DOHH2 (cell line): ENCODE measurements at regions not wholly inside any gene's neighbourhood (a gene's known extent, or its start where the extent isn't known, plus 50 kb on each side); places are given as distances from the start of the nearest gene placed in this dataset.

Experiments used
- H3F3A ChIP-seq: fragments of 200-600 bp; sonication (generic), shearing (Covaris generic); 2 replicates; pipeline ENCODE4 v1.6.0; 2016; ENCODE audit warnings: antibody characterized with exemption, mild to moderate bottlenecking; ENCODE audit not compliant: control insufficient read depth, insufficient read depth
- H3K27ac ChIP-seq: fragments of 200-600 bp; sonication (generic); 2 replicates; pipeline ENCODE4 v1.5.1; 2014; ENCODE audit warnings: low read depth, mild to moderate bottlenecking, low read length, moderate library complexity
- H3K27me3 ChIP-seq: fragments of 200-600 bp; sonication (generic); 2 replicates; pipeline ENCODE4 v1.6.1; 2014; ENCODE audit warnings: mild to moderate bottlenecking, low read length, mixed read lengths; ENCODE audit not compliant: control insufficient read depth
- H3K36me3 ChIP-seq: fragments of 200-600 bp; sonication (generic); 2 replicates; pipeline ENCODE4 v1.6.1; 2014; ENCODE audit warnings: mild to moderate bottlenecking, low read length, moderate library complexity, mixed read lengths; ENCODE audit not compliant: control insufficient read depth
- H3K4me1 ChIP-seq: fragments of 200-600 bp; sonication (generic); 2 replicates; pipeline ENCODE4 v1.6.1; 2014; ENCODE audit warnings: mild to moderate bottlenecking, low read length, mixed read lengths; ENCODE audit not compliant: control insufficient read depth
- H3K4me2 ChIP-seq: fragments of 200-600 bp; sonication (generic); 2 replicates; pipeline ENCODE4 v1.6.0; 2014; ENCODE audit warnings: mild to moderate bottlenecking, low read length, moderate library complexity
- H3K4me3 ChIP-seq: fragments of 200-600 bp; sonication (generic); 2 replicates; pipeline ENCODE4 v1.5.1; 2014; ENCODE audit warnings: mild to moderate bottlenecking, low read length, mixed read lengths
- H3K79me2 ChIP-seq: fragments of 200-600 bp; sonication (generic); 2 replicates; pipeline ENCODE4 v1.6.1; 2014; ENCODE audit warnings: mild to moderate bottlenecking, low read length, mixed read lengths; ENCODE audit not compliant: control insufficient read depth
- H3K9me2 ChIP-seq: fragments of 200-600 bp; sonication (generic); replicated peaks from 2 replicates; pipeline ENCODE4 v1.6.1; 2014; ENCODE audit warnings: mild to moderate bottlenecking, low read length, mixed read lengths; ENCODE audit not compliant: control insufficient read depth
- H3K9me3 ChIP-seq: fragments of 200-600 bp; sonication (generic); 2 replicates; pipeline ENCODE4 v1.6.1; 2014; ENCODE audit warnings: antibody characterized with exemption, low read length, mixed read lengths; ENCODE audit not compliant: control insufficient read depth, insufficient read depth
- H4K20me1 ChIP-seq: fragments of 200-600 bp; sonication (generic); 2 replicates; pipeline ENCODE4 v1.6.0; 2014; ENCODE audit warnings: low read depth, mild to moderate bottlenecking, antibody characterized with exemption, low read length, moderate library complexity; ENCODE audit not compliant: control insufficient read depth, insufficient read depth
- CTCF ChIP-seq: fragments of 200-600 bp; sonication (generic); IDR thresholded peaks from one replicate; pipeline ENCODE4 v1.5.1; 2014; ENCODE audit warnings: antibody characterized with exemption, mild to moderate bottlenecking, low read depth, low read length; ENCODE audit not compliant: poor library complexity, severe bottlenecking
- EZH2phosphoT487 ChIP-seq: fragments of 200-600 bp; sonication (generic); IDR thresholded peaks from 2 replicates; pipeline ENCODE4 v1.6.1; 2017; ENCODE audit warnings: borderline replicate concordance, mild to moderate bottlenecking, antibody characterized with exemption, low read length, moderate library complexity, mixed read lengths

- TF ChIP-seq EZH2phosphoT487 (no peak), CTCF (no peak)
- Histone ChIP-seq H3K36me3 (no peaks in the 10 kb centered on the region), H3K27ac (no peak overlapping the region)
These were observed 460.1 kb upstream of the KHDRBS2 start for GRCh38 chr6:62746161-62746560.

GRCh38 chr6:62740596-62740995 lies 454.6 kb upstream of the KHDRBS2 start:
- Histone ChIP-seq H3K4me1 (no peaks in the 10 kb centered on the region), H3K9me2 (no peaks in the 10 kb centered on the region), H3K4me3 (no peak overlapping the region), H3K36me3 (no peaks in the 10 kb centered on the region), H3K27me3 (no peaks in the 10 kb centered on the region), H4K20me1 (no peaks in the 10 kb centered on the region), H3K79me2 (no peaks in the 10 kb centered on the region), H3F3A (no peaks in the 10 kb centered on the region), H3K4me2 (no peak overlapping the region), H3K27ac (no peak overlapping the region), H3K9me3 (no peaks in the 10 kb centered on the region)
- TF ChIP-seq EZH2phosphoT487, result no peak
- no peak for TF ChIP-seq CTCF

More at GRCh38 chr6:62746161-62746560, 460.1 kb upstream of the KHDRBS2 start:
- Histone ChIP-seq H3K4me2 (no peak overlapping the region), H3F3A (no peaks in the 10 kb centered on the region), H4K20me1 (no peaks in the 10 kb centered on the region), H3K9me2 (no peaks in the 10 kb centered on the region), H3K79me2 (no peaks in the 10 kb centered on the region), H3K9me3 (no peaks in the 10 kb centered on the region), H3K27me3 (no peaks in the 10 kb centered on the region), H3K4me1 (no peaks in the 10 kb centered on the region), H3K4me3 (no peak overlapping the region)

- no peak overlapping the region for H3K4me2 ChIP-seq
- H3K9me2 ChIP-seq, result no peaks in the 10 kb centered on the region
These were observed 454.1 kb upstream of the KHDRBS2 start for GRCh38 chr6:62740171-62740570.

More at GRCh38 chr6:62740171-62740570, 454.1 kb upstream of the KHDRBS2 start:
- Histone ChIP-seq H3K79me2 (no peaks in the 10 kb centered on the region), H3K36me3 (no peaks in the 10 kb centered on the region), H3K4me1 (no peaks in the 10 kb centered on the region), H3F3A (no peaks in the 10 kb centered on the region), H4K20me1 (no peaks in the 10 kb centered on the region), H3K4me3 (no peak overlapping the region), H3K27ac (no peak overlapping the region), H3K27me3 (no peaks in the 10 kb centered on the region), H3K9me3 (no peaks in the 10 kb centered on the region)
- TF ChIP-seq CTCF, result no peak
- no peak for TF ChIP-seq EZH2phosphoT487
